ENCODE measurements at regions not wholly inside any gene's neighbourhood (a gene's known extent, or its start where the extent isn't known, plus 50 kb on each side); places are given as distances from the start of the nearest gene placed in this dataset.
"Not testable (repeated sequence)": the region's sequence is repeated elsewhere in the genome, so short reads cannot be mapped to it uniquely, and the experiment has no call there.

DNA sequence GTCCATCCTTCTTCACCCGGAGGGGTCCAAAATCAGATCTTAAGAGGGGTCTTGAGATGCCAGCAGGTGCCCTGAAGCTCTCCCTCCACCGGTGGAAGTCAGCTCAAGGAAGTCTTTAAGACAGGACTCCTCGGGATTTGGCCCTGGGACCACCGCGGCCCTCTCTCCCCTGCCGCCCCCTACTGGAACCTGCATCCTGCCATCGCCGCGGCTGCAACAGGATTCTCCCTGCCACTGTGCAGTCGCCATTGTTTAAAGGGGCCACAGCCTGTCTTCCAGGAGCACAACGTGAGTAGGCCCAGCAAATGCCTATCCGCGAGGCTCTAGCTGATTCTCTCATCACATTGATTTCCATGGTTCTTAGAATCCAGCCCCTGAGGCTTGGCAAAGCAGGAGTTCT lies 324.3 kb downstream of the ZNF716 start:
- H3F3A ChIP-seq (ENCODE audit: insufficient read depth, low read depth), result no peaks in the 10 kb centered on the region
- no peaks in the 10 kb centered on the region for H3K36me3 ChIP-seq (ENCODE audit: low read depth)
- H3K9me3 ChIP-seq (ENCODE audit: insufficient read depth, low read depth), result no peaks in the 10 kb centered on the region
- no peak overlapping the region for H3K4me3 ChIP-seq
- no peaks in the 10 kb centered on the region for H3K79me2 ChIP-seq (ENCODE audit: low read depth)
- intact Hi-C loops (cut with micrococcal nuclease; ENCODE audit: unreplicated experiment), result no loop called here
- ChIA-PET POLR2A (ENCODE audit: unreplicated experiment) (no interaction called here), CTCF (no interaction called here)
- no peak for DNase-seq
- H3K27me3 ChIP-seq (ENCODE audit: insufficient read depth, low read depth), result peaks cover 54% of the 10 kb centered on the region; the same call in 1 of the 2 replicates
- no peak for TF ChIP-seq EZH2 (IDR thresholded peaks at IDR 0.05; ENCODE audit: low read depth)
- TF ChIP-seq, protein P1, sequence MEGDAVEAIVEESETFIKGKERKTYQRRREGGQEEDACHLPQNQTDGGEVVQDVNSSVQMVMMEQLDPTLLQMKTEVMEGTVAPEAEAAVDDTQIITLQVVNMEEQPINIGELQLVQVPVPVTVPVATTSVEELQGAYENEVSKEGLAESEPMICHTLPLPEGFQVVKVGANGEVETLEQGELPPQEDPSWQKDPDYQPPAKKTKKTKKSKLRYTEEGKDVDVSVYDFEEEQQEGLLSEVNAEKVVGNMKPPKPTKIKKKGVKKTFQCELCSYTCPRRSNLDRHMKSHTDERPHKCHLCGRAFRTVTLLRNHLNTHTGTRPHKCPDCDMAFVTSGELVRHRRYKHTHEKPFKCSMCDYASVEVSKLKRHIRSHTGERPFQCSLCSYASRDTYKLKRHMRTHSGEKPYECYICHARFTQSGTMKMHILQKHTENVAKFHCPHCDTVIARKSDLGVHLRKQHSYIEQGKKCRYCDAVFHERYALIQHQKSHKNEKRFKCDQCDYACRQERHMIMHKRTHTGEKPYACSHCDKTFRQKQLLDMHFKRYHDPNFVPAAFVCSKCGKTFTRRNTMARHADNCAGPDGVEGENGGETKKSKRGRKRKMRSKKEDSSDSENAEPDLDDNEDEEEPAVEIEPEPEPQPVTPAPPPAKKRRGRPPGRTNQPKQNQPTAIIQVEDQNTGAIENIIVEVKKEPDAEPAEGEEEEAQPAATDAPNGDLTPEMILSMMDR (conservative IDR thresholded peaks at IDR 0.05), result no peak
- H3K4me1 ChIP-seq (replicated peaks; ENCODE audit: insufficient read depth), result no peaks in the 10 kb centered on the region
- BruUV-seq (replicated peaks), result no TSS peak
- H3K27ac ChIP-seq, result no peak overlapping the region
- no peak overlapping the region for H2AFZ ChIP-seq
- H3K9me2 ChIP-seq (ENCODE audit: insufficient read depth), result no peaks in the 10 kb centered on the region
- H3K4me2 ChIP-seq, result no peak overlapping the region
- H4K20me1 ChIP-seq (ENCODE audit: insufficient read depth), result no peaks in the 10 kb centered on the region

DNA sequence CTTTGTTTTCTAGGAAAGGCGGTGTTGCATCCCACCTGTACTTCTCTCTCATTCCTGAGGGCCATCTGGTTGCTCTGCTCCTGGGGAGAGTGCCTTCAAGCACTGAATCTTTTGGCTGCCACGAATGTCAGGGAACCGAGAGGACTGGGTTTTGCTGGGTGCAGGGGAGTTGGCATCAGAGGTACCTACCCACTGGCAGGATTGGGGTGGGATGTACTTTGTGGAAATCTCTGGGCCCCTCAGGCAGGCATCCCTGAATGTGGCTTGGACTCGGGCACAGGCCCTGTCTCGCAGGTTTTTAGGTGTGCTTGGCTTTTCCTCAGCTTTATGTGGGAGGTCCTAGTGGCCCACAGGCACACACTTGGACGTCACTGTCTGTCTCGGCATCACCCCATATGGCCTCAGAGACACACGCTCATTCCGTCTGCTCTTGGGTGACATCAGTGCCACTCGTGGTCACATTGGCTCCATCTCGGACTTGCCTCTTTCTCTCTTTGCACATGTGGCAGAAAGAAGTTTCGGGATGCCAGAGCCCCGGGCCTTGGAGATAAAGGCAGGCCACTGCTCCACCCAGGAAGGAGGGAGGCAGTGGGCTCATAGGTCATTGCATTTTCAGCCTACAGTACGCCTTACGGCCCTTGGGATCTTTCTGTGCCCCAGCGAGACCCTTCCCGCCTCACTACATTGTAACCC lies 325.6 kb downstream of the ZNF716 start:
- no peak overlapping the region for H3K4me2 ChIP-seq
- H3K27ac ChIP-seq, result no peak overlapping the region
- no peak for TF ChIP-seq EZH2 (IDR thresholded peaks at IDR 0.05; ENCODE audit: low read depth)
- TF ChIP-seq, protein P1 (conservative IDR thresholded peaks at IDR 0.05), result no peak
- no peaks in the 10 kb centered on the region for H3K9me2 ChIP-seq (ENCODE audit: insufficient read depth)
- BruUV-seq (replicated peaks), result no TSS peak
- no peak overlapping the region for H3K4me3 ChIP-seq
- no peaks in the 10 kb centered on the region for H3K36me3 ChIP-seq (ENCODE audit: low read depth)
- H2AFZ ChIP-seq, result no peak overlapping the region
- DNase-seq, result no peak
- POLR2A ChIA-PET (ENCODE audit: unreplicated experiment), result no interaction called here
- H3F3A ChIP-seq (ENCODE audit: insufficient read depth, low read depth), result no peaks in the 10 kb centered on the region
- intact Hi-C loops (cut with micrococcal nuclease; ENCODE audit: unreplicated experiment), result no loop called here
- no peaks in the 10 kb centered on the region for H4K20me1 ChIP-seq (ENCODE audit: insufficient read depth)
- H3K4me1 ChIP-seq (replicated peaks; ENCODE audit: insufficient read depth), result no peaks in the 10 kb centered on the region
- CTCF ChIA-PET, result no interaction called here
- H3K27me3 ChIP-seq (ENCODE audit: insufficient read depth, low read depth), result peaks cover 53% of the 10 kb centered on the region; the same call in 1 of the 2 replicates
- H3K9me3 ChIP-seq (ENCODE audit: insufficient read depth, low read depth), result no peaks in the 10 kb centered on the region
- no peaks in the 10 kb centered on the region for H3K79me2 ChIP-seq (ENCODE audit: low read depth)

DNA sequence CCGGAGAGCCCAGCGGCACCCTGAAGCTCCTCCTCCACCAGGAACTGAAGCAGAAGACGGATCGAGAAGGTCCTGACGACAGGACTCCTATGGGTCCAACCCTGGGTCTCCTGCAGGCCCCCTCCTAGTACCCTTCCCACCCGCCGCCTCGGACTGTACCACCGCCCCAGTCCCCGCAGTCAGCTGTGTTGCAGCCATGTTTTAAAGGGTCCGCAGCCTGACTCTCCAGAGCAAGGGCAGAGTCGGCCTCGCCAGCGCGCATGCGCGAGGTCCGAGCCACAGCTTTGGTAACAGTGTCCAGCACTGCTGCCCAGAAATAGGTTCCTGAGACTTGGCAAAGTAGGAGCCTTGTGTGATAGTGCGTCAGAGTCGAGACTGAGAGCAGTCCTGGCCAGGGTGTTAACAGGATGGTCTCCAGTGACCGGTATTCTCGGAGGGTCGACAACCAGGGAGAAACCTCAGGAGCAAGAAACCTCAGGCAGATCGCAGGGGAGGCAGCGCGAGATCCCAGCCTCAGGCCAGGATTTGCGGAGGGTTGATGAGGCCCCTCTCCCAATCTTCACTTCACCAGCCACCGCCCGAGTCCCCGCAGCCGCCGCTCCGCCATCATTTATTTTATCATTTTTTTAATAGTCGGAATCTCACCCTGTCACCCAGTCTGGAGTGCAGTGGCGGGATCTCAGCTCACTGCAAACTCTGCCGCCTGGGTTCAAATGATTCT lies 326.3 kb downstream of the ZNF716 start:
- POLR2A ChIA-PET (ENCODE audit: unreplicated experiment); H3K4me1 ChIP-seq (replicated peaks; ENCODE audit: insufficient read depth); H3K27ac ChIP-seq; H3K9me3 ChIP-seq (ENCODE audit: insufficient read depth, low read depth); H3K79me2 ChIP-seq (ENCODE audit: low read depth); H3K9me2 ChIP-seq (ENCODE audit: insufficient read depth); H4K20me1 ChIP-seq (ENCODE audit: insufficient read depth); H3K4me3 ChIP-seq; CTCF ChIA-PET; H3K4me2 ChIP-seq; BruUV-seq (replicated peaks); H2AFZ ChIP-seq; H3K36me3 ChIP-seq (ENCODE audit: low read depth); H3F3A ChIP-seq (ENCODE audit: insufficient read depth, low read depth); DNase-seq; intact Hi-C loops (cut with micrococcal nuclease; ENCODE audit: unreplicated experiment): not testable (repeated sequence)
- peaks cover 46% of the 10 kb centered on the region; the same call in 1 of the 2 replicates for H3K27me3 ChIP-seq (ENCODE audit: insufficient read depth, low read depth)
